Cerebellar cortex (tissue), 1 donor: ENCODE measurements at regions not wholly inside any gene's neighbourhood (a gene's known extent, or its start where the extent isn't known, plus 50 kb on each side); places are given as distances from the start of the nearest gene placed in this dataset.
"Not testable (repeated sequence)": the region's sequence is repeated elsewhere in the genome, so short reads cannot be mapped to it uniquely, and the experiment has no call there.

Experiments
- DNase-seq: peaks from one replicate; pipeline ENCODE4 v3.0.0-alpha.2; 2015; ENCODE audit warnings: low spot score

GRCh38 chr4:31649878-31650277, 929.7 kb downstream of the PCDH7 start:
- DNase-seq: no peak

- no peak for DNase-seq
These were observed 931.4 kb downstream of the PCDH7 start for GRCh38 chr4:31651541-31651940.

- DNase-seq: no peak
These were observed 935.2 kb downstream of the PCDH7 start for GRCh38 chr4:31655328-31655727.

GRCh38 chr4:31657859-31658570, 937.8 kb downstream of the PCDH7 start:
- DNase-seq: no peak

GRCh38 chr4:31660916-31661315, 940.7 kb downstream of the PCDH7 start:
- no peak for DNase-seq

- no peak for DNase-seq
These were observed 942.8 kb downstream of the PCDH7 start for GRCh38 chr4:31662951-31663350.

- no peak for DNase-seq
These were observed 947.5 kb downstream of the PCDH7 start for GRCh38 chr4:31667686-31668085.

- no peak for DNase-seq
These were observed 954.3 kb downstream of the PCDH7 start for GRCh38 chr4:31674313-31674947.

- DNase-seq: no peak
These were observed 958.2 kb downstream of the PCDH7 start for GRCh38 chr4:31678356-31678755.

- DNase-seq: no peak
These were observed 962.6 kb downstream of the PCDH7 start for GRCh38 chr4:31682796-31683195.

- DNase-seq: no peak
These were observed 967.7 kb downstream of the PCDH7 start for GRCh38 chr4:31687717-31688342.

- DNase-seq: no peak
These were observed 972.3 kb downstream of the PCDH7 start for GRCh38 chr4:31692399-31692940.

GRCh38 chr4:31701256-31701655, 981.1 kb downstream of the PCDH7 start:
- no peak for DNase-seq

GRCh38 chr4:31702326-31702725, 982.2 kb downstream of the PCDH7 start:
- no peak for DNase-seq

GRCh38 chr4:31714238-31714637, 994.1 kb downstream of the PCDH7 start:
- DNase-seq: no peak

GRCh38 chr4:31715302-31715701, 995.1 kb downstream of the PCDH7 start:
- DNase-seq: no peak

GRCh38 chr4:31727030-31727429, 1006.9 kb downstream of the PCDH7 start:
- DNase-seq: no peak

- no peak for DNase-seq
These were observed 1014.8 kb downstream of the PCDH7 start for GRCh38 chr4:31735004-31735403.

- no peak for DNase-seq
These were observed 1017.2 kb downstream of the PCDH7 start for GRCh38 chr4:31737419-31737818.

GRCh38 chr4:31741326-31741725, 1021.2 kb downstream of the PCDH7 start:
- DNase-seq: no peak

GRCh38 chr4:31748382-31748781, 1028.2 kb downstream of the PCDH7 start:
- no peak for DNase-seq

- DNase-seq: not testable (repeated sequence)
These were observed 1030.4 kb downstream of the PCDH7 start for GRCh38 chr4:31750581-31750980.

- no peak for DNase-seq
These were observed 1035.6 kb downstream of the PCDH7 start for GRCh38 chr4:31755751-31756150.
